Adipocyte (in vitro differentiated cells): ENCODE measurements at regions not wholly inside any gene's neighbourhood (a gene's known extent, or its start where the extent isn't known, plus 50 kb on each side); places are given as distances from the start of the nearest gene placed in this dataset.

ENCODE experiments used
- DNase-seq: peaks from one replicate; pipeline ENCODE4 v3.0.0-alpha.2; 2015; ENCODE audit warnings: low read depth
- H3K27me3 ChIP-seq: replicated peaks from 2 replicates; pipeline ENCODE4 v1.7.0; 2013; ENCODE audit warnings: mild to moderate bottlenecking, low read length, moderate library complexity; ENCODE audit not compliant: control insufficient read depth, insufficient read depth
- H3K36me3 ChIP-seq: 2 replicates; pipeline ENCODE4 v1.7.0; 2013; ENCODE audit warnings: low read length, mild to moderate bottlenecking, moderate library complexity; ENCODE audit not compliant: control insufficient read depth, insufficient read depth, severe bottlenecking
- H3K4me1 ChIP-seq: 2 replicates; pipeline ENCODE4 v1.7.0; 2013; ENCODE audit warnings: mild to moderate bottlenecking, low read length, moderate library complexity; ENCODE audit not compliant: control insufficient read depth, insufficient read depth
- H3K4me3 ChIP-seq: 2 replicates; pipeline ENCODE4 v1.7.0; 2013; ENCODE audit warnings: mild to moderate bottlenecking, low read length, moderate library complexity
- H3K9ac ChIP-seq: 2 replicates; pipeline ENCODE4 v1.7.0; 2013; ENCODE audit warnings: mild to moderate bottlenecking, low read length, moderate library complexity
- H3K9me3 ChIP-seq: 2 replicates; pipeline ENCODE4 v1.7.0; 2013; ENCODE audit warnings: mild to moderate bottlenecking, low read length, moderate library complexity; ENCODE audit not compliant: control insufficient read depth

DNA sequence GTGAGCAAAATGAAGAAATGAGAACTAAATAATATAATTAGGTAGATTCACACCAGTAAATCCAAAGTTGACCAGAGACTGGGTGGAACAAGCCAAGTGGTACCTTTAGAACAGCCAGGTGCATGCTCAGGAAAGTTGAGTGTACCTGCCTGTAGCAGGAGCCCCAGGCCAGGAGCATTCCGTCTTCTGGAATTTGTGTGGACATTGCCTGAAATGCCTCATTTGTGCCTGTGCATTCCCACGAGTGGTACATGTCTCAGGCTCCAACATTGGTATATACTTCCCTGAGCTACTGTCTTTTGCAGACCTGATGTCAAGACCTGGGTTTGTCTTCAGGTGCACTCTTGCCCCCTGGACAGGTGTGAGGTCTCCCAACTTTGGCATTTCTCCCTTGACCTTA, 187.6 kb upstream of the NECTIN1 start:
- H3K36me3 ChIP-seq, result no peaks in the 10 kb centered on the region
- H3K27me3 ChIP-seq, result peaks cover 56% of the 10 kb centered on the region
- no peak for DNase-seq
- no peak overlapping the region for H3K4me3 ChIP-seq
- H3K9me3 ChIP-seq, result peaks cover 5% of the 10 kb centered on the region
- H3K9ac ChIP-seq, result no peak overlapping the region
- H3K4me1 ChIP-seq, result no peaks in the 10 kb centered on the region

DNA sequence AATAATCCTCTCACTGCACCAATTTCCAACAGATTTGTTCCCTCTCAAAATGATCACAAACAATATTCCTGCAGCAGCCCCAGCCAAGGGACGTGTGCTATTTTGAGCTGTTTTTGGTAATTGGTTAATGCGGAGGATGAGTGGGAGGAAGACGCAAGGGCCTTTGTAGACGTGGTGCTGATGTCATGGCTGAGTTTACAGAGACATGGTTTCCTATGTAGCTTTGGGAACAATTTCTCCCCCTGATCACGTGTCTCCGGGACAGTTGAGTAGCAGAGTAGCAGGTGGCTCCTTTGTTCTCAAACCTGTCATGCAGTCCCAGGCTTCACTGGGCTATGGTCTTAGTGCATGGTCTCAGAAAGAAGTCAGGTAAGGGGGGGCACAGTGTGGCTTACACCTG, 183.2 kb upstream of the NECTIN1 start:
- Histone ChIP-seq H3K4me3 (no peak overlapping the region), H3K4me1 (peaks cover 2% of the 10 kb centered on the region), H3K9me3 (peaks cover 5% of the 10 kb centered on the region), H3K36me3 (no peaks in the 10 kb centered on the region), H3K9ac (no peak overlapping the region), H3K27me3 (peaks cover 57% of the 10 kb centered on the region)
- DNase-seq, result no peak

DNA sequence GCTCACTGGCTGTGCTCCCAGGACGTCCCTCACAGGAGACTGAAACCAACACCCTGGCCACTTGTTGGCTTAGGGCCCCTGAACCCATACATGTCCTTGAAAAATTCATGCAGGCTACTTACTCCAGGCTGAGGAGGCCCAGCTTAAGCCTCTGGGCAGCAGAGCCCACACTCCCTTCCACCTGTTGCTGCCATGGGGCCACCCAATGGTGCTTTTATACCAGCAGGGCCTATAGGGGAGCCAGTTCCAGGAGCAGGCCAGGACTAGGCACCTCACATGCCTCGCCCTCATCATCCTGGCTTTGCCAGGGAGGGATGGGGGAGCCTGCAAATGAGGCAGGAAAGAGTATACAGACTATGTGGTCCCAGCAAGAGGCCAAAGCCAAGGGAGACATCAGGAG, 181.7 kb upstream of the NECTIN1 start:
- DNase-seq, result no peak
- H3K36me3 ChIP-seq, result no peaks in the 10 kb centered on the region
- H3K4me1 ChIP-seq, result peaks cover 3% of the 10 kb centered on the region
- H3K27me3 ChIP-seq, result peaks cover 59% of the 10 kb centered on the region
- H3K9ac ChIP-seq, result no peak overlapping the region
- no peak overlapping the region for H3K4me3 ChIP-seq
- H3K9me3 ChIP-seq, result no peaks in the 10 kb centered on the region

DNA sequence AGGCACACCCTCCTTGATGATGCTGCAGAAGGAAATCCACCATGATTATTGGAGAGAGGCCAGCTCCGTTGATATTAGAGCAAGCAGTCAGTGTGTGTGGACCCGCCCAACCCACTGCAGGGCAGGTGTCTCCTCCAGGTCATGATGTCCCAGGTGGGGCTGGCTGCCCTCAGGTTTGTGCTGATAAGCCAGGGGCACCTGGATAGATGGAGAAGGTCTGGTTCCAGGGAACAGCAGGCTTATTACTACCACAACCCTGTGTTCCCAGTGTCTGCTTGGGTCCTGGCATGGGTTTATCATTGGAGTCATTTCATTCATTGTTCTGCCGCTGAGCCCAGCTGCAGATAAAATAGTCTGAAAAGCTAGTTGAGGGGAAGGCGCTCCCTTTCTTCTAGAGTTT, 181.1 kb upstream of the NECTIN1 start:
- H3K9me3 ChIP-seq, result no peaks in the 10 kb centered on the region
- DNase-seq, result no peak
- no peak overlapping the region for H3K4me3 ChIP-seq
- peaks cover 3% of the 10 kb centered on the region for H3K4me1 ChIP-seq
- no peaks in the 10 kb centered on the region for H3K36me3 ChIP-seq
- H3K27me3 ChIP-seq, result peaks cover 65% of the 10 kb centered on the region
- no peak overlapping the region for H3K9ac ChIP-seq

DNA sequence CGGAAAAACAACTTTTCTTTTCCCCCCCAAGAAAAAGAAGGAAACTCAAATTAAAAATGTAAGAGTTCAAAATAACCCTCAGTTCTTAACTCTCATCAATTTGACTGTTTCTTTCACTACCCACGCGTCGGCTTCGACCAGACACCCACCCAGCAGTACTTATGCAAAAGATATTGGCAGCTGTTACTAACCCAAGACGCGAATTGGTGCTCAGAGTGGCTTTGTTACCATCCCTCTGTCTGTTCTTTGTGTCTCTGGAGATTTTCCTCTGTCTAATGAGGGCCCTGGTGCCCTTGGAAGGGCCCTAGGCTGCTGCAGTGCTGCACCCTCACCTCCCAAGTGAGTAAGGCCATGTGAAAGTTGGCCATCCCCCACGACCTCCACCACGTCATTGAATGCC, 180.5 kb upstream of the NECTIN1 start:
- peaks cover 3% of the 10 kb centered on the region for H3K4me1 ChIP-seq
- DNase-seq, result no peak
- no peaks in the 10 kb centered on the region for H3K9me3 ChIP-seq
- H3K36me3 ChIP-seq, result no peaks in the 10 kb centered on the region
- H3K27me3 ChIP-seq, result peaks cover 70% of the 10 kb centered on the region
- no peak overlapping the region for H3K9ac ChIP-seq
- H3K4me3 ChIP-seq, result no peak overlapping the region

DNA sequence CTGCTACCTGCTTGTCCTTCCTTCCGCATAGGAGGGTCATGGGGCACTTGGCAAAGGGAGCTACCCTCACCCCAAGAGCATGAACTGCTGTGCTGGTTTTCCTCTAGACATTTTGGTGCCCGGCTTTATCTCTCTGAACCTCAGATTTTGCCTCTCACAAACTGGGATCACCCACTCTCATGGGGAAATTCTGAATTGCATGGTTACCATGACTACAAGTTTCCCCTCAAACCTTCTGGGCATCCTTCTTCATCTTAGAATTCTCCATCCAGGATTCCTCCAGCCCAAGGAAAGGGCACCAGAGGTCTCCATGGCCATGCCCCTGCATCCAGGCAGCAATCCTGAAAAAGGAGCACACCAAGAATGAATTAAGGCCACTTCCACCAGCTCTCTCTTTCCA, 180.1 kb upstream of the NECTIN1 start:
- H3K36me3 ChIP-seq, result no peaks in the 10 kb centered on the region
- H3K27me3 ChIP-seq, result peaks cover 72% of the 10 kb centered on the region
- no peak for DNase-seq
- H3K9ac ChIP-seq, result no peak overlapping the region
- H3K4me1 ChIP-seq, result peaks cover 3% of the 10 kb centered on the region
- H3K4me3 ChIP-seq, result no peak overlapping the region
- no peaks in the 10 kb centered on the region for H3K9me3 ChIP-seq

DNA sequence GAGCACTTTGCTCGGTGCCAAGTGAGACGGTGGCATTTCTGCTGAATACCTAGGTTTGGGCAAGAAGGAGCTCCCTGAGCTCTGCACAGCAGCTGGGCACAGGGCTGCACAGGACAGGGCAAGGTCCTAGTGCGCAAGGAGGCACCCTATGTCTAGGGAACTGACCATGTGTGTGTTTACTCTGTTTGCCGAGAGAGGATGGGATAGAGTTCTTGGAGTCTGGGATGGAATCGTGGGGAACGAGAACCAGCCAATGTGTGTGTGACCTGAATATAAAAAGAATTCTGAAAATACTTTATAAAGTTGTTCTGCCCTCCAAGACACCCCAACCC, 179.5 kb upstream of the NECTIN1 start:
- Histone ChIP-seq H3K4me1 (peaks cover 3% of the 10 kb centered on the region), H3K9ac (no peak overlapping the region), H3K9me3 (no peaks in the 10 kb centered on the region), H3K4me3 (no peak overlapping the region), H3K27me3 (peaks cover 77% of the 10 kb centered on the region), H3K36me3 (no peaks in the 10 kb centered on the region)
- no peak for DNase-seq

DNA sequence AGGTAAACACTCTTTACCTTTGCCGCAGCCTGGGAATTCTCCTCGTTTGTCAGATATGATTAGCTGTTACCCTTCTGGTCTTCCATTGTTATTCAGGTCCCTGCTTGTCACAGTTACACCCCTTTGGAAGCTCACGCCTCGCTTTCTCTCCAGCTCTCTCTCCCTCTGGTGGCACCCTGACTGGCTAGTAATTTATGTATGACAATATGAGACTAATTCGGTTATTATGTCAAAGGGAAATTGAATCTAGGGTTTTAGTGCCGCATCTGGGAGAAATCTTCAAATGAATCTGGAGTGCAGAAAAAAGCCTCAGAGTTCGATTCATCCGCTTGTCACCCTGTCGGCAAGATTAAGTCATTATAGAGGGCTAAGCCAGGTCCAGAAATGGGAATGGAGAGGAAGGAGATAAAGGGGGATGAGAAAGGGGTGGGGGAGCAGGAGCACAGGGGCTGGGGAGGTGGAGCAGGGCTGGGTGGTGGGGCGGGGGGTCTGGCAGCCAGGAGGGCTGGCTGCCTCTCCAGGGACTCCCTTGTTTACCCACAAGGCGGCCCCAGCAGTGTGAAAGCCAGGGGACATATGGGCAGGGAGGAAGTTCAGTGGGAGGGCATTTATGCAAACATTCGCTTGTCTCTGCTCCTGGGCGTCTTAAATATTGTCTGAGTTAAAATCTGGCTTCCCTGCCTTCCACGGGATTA, 179.0 kb upstream of the NECTIN1 start:
- DNase-seq, result no peak
- Histone ChIP-seq H3K4me1 (peaks cover 3% of the 10 kb centered on the region), H3K27me3 (peaks cover 78% of the 10 kb centered on the region), H3K36me3 (no peaks in the 10 kb centered on the region), H3K4me3 (no peak overlapping the region), H3K9me3 (no peaks in the 10 kb centered on the region), H3K9ac (no peak overlapping the region)

DNA sequence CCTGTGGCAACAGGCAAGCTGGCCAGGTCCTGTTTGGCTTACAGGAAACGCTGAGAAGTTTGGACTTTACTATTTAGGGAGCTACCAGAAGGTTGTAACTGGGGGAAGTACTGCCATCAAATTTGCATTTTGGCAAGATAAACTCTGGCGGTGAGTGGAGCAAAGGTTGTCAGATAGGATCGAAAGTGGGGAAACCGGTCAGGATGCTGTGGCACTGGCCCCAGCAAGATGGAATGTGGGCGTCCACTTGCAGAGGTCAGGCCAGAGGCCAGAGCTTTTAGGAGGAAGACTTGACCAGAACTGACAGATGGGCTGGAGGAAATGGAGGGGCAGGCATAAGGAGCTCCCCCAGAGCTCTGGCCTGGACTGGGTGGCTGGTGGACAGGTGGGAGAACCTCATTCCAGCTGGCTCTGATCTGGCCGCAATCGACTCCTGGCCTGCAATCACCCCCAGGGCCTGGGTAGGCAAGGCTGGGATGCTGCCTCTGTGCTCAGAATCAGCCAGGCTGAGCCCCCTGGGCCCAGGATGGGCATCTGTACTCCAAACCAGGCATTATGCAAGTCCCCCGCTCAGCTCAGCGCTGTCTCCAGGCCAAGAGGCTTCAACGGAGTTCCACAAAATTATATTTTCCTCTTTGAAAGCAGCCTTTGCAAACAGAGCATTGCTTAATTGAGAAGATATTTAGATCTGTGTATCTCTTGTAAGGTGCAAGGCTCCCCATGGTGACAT, 178.3 kb upstream of the NECTIN1 start:
- H3K9ac ChIP-seq, result no peak overlapping the region
- H3K4me1 ChIP-seq, result peaks cover 3% of the 10 kb centered on the region
- no peaks in the 10 kb centered on the region for H3K9me3 ChIP-seq
- H3K4me3 ChIP-seq, result no peak overlapping the region
- no peak for DNase-seq
- H3K36me3 ChIP-seq, result no peaks in the 10 kb centered on the region
- peaks cover 77% of the 10 kb centered on the region for H3K27me3 ChIP-seq

DNA sequence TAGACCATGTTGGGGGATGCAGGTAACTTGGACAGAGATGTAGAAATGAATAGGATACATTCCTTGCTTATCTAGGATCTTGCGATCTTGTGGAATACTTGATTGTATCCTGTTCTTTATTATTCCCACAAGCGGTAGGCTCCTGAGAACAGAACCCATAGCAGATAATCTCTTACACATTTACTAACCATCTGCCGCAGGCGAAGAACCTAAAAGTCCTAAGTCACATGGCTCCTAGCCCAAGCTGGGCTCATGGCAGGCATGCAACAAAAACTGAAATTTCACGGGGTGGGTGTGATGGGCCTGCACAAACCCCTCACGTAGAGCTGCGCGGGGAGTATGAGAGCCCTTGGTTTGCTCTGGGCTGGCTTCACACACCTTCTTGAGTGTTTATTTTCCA, 177.4 kb upstream of the NECTIN1 start:
- Histone ChIP-seq H3K4me3 (no peak overlapping the region), H3K9me3 (no peaks in the 10 kb centered on the region), H3K4me1 (peaks cover 3% of the 10 kb centered on the region), H3K9ac (no peak overlapping the region), H3K36me3 (no peaks in the 10 kb centered on the region), H3K27me3 (peaks cover 79% of the 10 kb centered on the region)
- no peak for DNase-seq

DNA sequence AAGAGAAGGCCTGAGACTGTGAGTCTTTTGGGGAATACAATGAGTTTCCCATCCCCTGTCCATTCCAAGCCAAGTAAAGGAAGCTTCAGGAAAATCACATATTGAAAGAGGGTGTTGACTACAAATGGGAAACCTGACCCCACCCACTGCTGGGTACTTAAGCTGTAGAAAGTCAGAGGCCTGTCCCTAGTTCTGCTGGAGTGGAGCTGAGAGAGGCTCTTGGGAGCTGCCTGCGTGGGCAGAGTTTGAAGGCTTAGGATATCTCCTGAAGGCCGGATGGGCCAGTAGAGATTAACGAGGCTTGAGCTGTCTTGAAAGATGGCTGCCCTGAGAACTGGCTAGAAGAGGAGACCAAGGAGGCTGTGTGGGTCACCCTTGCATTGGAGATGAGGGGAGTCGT, 176.2 kb upstream of the NECTIN1 start:
- H3K36me3 ChIP-seq, result no peaks in the 10 kb centered on the region
- no peak overlapping the region for H3K4me3 ChIP-seq
- H3K27me3 ChIP-seq, result peaks cover 76% of the 10 kb centered on the region
- no peaks in the 10 kb centered on the region for H3K9me3 ChIP-seq
- no peak for DNase-seq
- no peak overlapping the region for H3K9ac ChIP-seq
- peaks cover 3% of the 10 kb centered on the region for H3K4me1 ChIP-seq
